IgD-negative memory B cell (primary cell): ENCODE measurements at regions not wholly inside any gene's neighbourhood (a gene's known extent, or its start where the extent isn't known, plus 50 kb on each side); places are given as distances from the start of the nearest gene placed in this dataset.
A peak's percentile ranks its signal among the peaks of the same experiment; 100 is the strongest.

Experiments used
- H3K27ac Mint-ChIP-seq, 3 donors: one replicate each; pipeline ENCODE4 v1.8.0; 2020 to 2022; ENCODE audit warnings: mild to moderate bottlenecking in 3 of 3, mixed read lengths in 3 of 3, moderate library complexity in 1 of 3
- H3K27me3 Mint-ChIP-seq: one replicate; pipeline ENCODE4 v1.8.0; 2021; ENCODE audit warnings: mixed read lengths
- H3K36me3 Mint-ChIP-seq: one replicate; pipeline ENCODE4 v1.8.0; 2020; ENCODE audit warnings: mild to moderate bottlenecking, mixed read lengths
- H3K4me1 Mint-ChIP-seq, 3 donors: one replicate each; pipeline ENCODE4 v1.8.0; 2020 to 2022; ENCODE audit warnings: mixed read lengths in 3 of 3, mild to moderate bottlenecking in 1 of 3
- H3K4me3 Mint-ChIP-seq, 4 donors: one replicate each; pipeline ENCODE4 v1.8.0; 2020 to 2022; ENCODE audit warnings: mild to moderate bottlenecking in 4 of 4, mixed read lengths in 4 of 4, moderate library complexity in 3 of 4
- H3K9me3 Mint-ChIP-seq, 3 donors: one replicate each; pipeline ENCODE4 v1.8.0; 2020 to 2021; ENCODE audit warnings: mixed read lengths in 3 of 3, mild to moderate bottlenecking in 1 of 3

DNA sequence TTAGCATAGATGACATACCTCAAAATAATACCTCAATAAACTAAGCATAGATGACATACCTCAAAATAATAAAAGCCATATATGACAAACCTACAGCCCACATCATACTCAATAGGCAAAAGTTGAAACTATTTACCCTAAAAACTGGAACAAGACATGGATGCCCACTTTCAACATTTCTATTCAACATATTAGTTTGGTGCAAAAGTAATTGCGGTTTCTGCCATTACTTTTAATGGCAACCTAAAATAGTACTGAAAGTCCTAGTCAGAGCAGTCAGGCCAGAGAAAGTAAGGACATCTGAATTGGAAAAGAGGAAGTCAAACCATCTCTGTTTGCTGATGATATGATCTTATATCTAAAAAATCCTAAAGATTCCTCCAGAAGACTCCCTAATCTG is 250.4 kb downstream of the RAB28 start:
- H3K9me3 Mint-ChIP-seq, result peaks cover 7 to 15% (median 12%) of the 10 kb centered on the region in 3 donors
- peaks cover 2% of the 10 kb centered on the region for H3K36me3 Mint-ChIP-seq
- H3K27me3 Mint-ChIP-seq, result no peaks in the 10 kb centered on the region
- H3K4me3 Mint-ChIP-seq, result no peak overlapping the region
- H3K4me1 Mint-ChIP-seq, result peaks cover 0 to 2% (median 0%) of the 10 kb centered on the region in 3 donors
- no peak overlapping the region for H3K27ac Mint-ChIP-seq

DNA sequence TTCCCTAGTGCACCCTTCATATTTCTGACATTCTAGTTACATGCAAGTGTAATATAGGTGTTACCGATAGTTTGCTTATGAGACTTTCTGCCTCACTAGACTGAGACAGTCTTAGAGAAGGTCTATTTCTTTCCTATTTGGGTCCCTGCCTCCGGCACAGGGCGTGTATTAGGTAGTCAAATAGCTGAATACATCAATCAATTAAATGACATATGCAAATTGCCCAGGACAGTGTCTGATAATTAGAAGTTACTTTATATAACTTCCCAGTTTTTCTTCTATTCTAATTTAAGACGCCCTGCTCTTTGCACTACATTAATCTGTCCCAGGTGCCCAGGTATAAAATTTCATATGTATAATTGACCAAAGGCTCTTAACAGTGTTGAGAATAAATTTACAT is 264.2 kb downstream of the RAB28 start:
- Mint-ChIP-seq H3K4me1 (no peaks in the 10 kb centered on the region), H3K36me3 (peaks cover under 1% of the 10 kb centered on the region), H3K27me3 (no peaks in the 10 kb centered on the region), H3K9me3 (peaks cover 0 to 5% (median 2%) of the 10 kb centered on the region in 3 donors), H3K4me3 (no peak overlapping the region), H3K27ac (no peak overlapping the region)

DNA sequence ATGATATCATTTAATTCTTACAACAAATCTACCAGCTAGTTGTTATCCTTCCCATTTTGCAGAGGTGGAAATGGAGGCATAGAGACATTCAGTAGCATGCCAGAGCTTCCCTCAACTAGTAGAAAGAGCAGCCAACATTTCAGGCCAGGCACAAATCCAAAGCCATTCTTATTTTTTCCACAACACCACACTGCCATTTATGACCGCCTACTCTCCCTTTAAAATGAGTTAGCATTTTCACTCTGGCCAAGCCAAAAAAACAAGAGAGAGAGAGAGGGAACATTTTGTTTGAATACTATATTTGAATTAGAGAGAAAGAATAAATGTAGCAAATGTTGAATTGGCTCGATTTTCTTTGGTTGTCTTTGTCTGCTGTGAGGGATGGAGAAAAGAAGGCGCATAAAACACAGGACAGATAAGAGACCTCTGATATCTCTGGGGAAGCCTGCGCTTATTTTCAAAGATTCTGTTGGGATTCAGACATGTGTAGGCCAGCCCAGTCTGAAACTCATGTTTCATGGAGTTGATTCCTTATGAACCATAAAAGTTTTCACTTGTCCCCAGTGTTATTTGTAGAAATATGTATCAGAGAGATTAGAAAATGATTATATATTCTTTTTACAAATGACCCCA is 265.7 kb downstream of the RAB28 start:
- no peak overlapping the region for H3K27ac Mint-ChIP-seq

DNA sequence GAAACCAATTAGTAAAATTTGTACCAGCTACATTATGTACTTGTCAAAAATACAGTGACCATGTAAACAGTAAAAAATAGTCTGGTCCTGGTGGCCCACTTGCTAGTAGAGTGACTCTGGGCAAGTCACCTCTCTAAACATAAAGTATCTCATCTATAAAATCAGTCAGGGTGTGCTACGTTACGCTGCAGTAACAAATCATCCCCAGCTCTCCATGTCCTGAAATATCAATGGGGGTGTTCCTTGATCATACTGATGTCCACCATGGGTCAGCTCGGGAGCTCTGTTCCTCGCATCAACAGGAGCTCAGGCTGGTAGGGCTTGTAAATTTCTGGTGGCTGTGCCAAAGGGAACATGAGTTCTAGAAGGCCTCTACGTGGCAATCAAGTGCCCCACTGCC is 268.6 kb downstream of the RAB28 start:
- Mint-ChIP-seq H3K4me3 (peak overlapping the region in 1 of 4 donors; percentile 5), H3K27me3 (no peaks in the 10 kb centered on the region), H3K9me3 (peaks cover 0 to 5% (median 2%) of the 10 kb centered on the region in 3 donors), H3K27ac (no peak overlapping the region), H3K36me3 (peaks cover 4% of the 10 kb centered on the region), H3K4me1 (peaks cover 0 to 2% (median 0%) of the 10 kb centered on the region in 3 donors)

More for the DNA sequence above, 265.7 kb downstream of the RAB28 start:
- peak overlapping the region in 1 of 4 donors; percentile 17 for H3K4me3 Mint-ChIP-seq
- H3K9me3 Mint-ChIP-seq, result peaks cover 0 to 5% (median 2%) of the 10 kb centered on the region in 3 donors
- H3K4me1 Mint-ChIP-seq, result peaks cover 0 to 1% (median 0%) of the 10 kb centered on the region in 3 donors
- no peaks in the 10 kb centered on the region for H3K27me3 Mint-ChIP-seq
- H3K36me3 Mint-ChIP-seq, result peaks cover 4% of the 10 kb centered on the region

DNA sequence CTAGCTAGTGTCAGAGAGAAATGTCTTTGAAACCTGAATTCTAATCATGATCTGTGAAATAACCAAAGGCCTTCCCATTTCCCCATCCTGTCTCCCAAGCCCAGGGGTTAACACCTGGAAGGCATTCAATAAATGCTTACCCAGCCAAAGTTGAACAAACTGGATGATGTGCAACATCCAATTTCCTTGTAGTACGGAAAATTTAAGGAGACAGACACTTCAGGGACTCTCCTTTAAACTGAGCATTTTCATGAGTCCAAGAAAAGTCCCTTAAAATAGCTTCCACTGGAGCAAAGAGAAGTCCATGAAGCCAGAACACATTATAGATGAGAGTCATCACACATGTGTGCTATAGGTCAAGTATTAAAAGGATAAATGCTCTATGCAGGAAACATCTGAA is 271.2 kb downstream of the RAB28 start:
- no peaks in the 10 kb centered on the region for H3K27me3 Mint-ChIP-seq
- peaks cover 0 to 5% (median 2%) of the 10 kb centered on the region in 3 donors for H3K9me3 Mint-ChIP-seq
- H3K4me3 Mint-ChIP-seq, result no peak overlapping the region
- H3K27ac Mint-ChIP-seq, result no peak overlapping the region
- peaks cover 0 to 2% (median 0%) of the 10 kb centered on the region in 3 donors for H3K4me1 Mint-ChIP-seq
- peaks cover 4% of the 10 kb centered on the region for H3K36me3 Mint-ChIP-seq

- H3K27me3 Mint-ChIP-seq, result no peaks in the 10 kb centered on the region
- H3K4me1 Mint-ChIP-seq, result peaks cover 0 to 2% (median 0%) of the 10 kb centered on the region in 3 donors
- H3K4me3 Mint-ChIP-seq, result no peak overlapping the region
- no peak overlapping the region for H3K27ac Mint-ChIP-seq
- H3K36me3 Mint-ChIP-seq, result peaks cover under 1% of the 10 kb centered on the region
- no peaks in the 10 kb centered on the region for H3K9me3 Mint-ChIP-seq
Measured at GRCh38 chr4:13209600-13209999, 274.5 kb downstream of the RAB28 start.

DNA sequence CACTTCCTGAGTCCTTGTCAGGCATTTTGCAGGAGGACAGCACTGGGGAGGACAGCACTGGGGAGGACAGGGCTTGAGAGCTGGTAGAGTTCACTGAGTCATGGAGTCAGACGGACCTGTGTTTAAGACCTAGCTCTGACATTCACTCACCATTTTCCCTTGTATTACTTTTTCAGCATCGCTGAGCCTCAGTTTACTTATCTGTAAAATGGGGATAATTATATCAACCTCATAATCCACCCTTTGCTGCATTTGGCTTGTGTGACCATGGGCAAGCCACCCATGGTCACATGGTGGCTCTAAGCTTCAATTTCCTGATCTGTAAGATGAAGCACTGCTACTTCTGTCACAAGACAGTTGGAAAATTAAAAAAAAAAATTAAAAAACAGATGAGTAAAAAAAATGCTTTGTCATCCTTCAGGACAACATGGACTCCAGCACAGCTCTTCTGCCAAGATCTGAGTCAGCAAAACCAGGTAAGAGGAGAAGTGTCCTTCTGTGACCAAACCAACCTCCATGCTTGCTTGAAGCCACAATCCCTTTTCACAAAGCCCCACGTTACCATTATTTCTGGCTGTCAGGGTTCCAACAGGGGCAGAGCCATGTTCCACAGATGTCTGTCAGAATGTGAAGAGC is 275.5 kb downstream of the RAB28 start:
- Mint-ChIP-seq H3K9me3 (no peaks in the 10 kb centered on the region), H3K27ac (no peak overlapping the region), H3K4me1 (peaks cover 0 to 1% (median 0%) of the 10 kb centered on the region in 3 donors), H3K36me3 (no peaks in the 10 kb centered on the region), H3K27me3 (no peaks in the 10 kb centered on the region), H3K4me3 (no peak overlapping the region)

GRCh38 chr4:13207226-13207625 is 276.9 kb downstream of the RAB28 start:
- no peak overlapping the region for H3K27ac Mint-ChIP-seq
- H3K9me3 Mint-ChIP-seq, result no peaks in the 10 kb centered on the region
- H3K4me3 Mint-ChIP-seq, result no peak overlapping the region
- no peaks in the 10 kb centered on the region for H3K27me3 Mint-ChIP-seq
- peaks cover 0 to 1% (median 0%) of the 10 kb centered on the region in 3 donors for H3K4me1 Mint-ChIP-seq
- no peaks in the 10 kb centered on the region for H3K36me3 Mint-ChIP-seq

DNA sequence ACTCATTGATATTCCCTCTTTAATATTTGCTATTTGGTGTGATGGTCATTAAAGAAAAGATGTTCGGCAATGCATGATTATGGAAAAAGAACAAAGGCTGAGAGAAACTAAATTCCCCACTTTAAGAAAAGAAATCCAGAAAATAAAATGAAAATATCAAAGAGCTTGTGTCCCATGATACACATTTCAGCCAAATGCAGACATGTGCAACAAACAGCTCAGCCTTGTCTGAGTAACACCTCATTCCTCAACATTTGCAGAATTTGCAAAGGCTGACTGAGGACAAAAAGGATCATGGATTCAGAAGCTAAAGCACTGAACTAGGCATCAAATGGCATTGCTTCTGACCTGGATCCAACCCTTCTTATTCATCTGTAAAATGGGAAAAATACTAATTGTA is 281.0 kb downstream of the RAB28 start:
- Mint-ChIP-seq H3K36me3 (no peaks in the 10 kb centered on the region), H3K4me3 (no peak overlapping the region), H3K4me1 (no peaks in the 10 kb centered on the region), H3K9me3 (no peaks in the 10 kb centered on the region), H3K27ac (no peak overlapping the region), H3K27me3 (no peaks in the 10 kb centered on the region)

GRCh38 chr4:13202701-13203100 is 281.4 kb downstream of the RAB28 start:
- no peaks in the 10 kb centered on the region for H3K27me3 Mint-ChIP-seq
- H3K9me3 Mint-ChIP-seq, result no peaks in the 10 kb centered on the region
- H3K36me3 Mint-ChIP-seq, result no peaks in the 10 kb centered on the region
- no peak overlapping the region for H3K4me3 Mint-ChIP-seq
- no peak overlapping the region for H3K27ac Mint-ChIP-seq
- no peaks in the 10 kb centered on the region for H3K4me1 Mint-ChIP-seq

DNA sequence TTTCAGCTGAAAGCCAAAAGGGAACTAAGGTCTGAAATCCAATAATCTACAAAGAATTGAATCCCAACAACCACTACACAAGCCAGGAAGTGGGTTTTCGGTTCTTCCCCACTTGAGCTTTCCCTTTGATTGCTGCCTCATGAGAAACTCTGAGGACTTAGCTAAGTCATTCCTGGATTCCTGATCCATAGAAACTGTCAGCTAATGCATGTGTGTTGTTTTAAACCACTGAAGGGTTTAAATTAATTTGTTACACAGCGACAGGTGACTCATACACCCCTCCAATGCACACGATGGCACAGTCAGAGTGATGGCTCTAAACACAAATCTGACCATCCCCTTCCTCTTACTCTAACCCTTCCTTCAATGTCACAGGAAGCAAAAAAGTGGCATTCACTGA is 282.9 kb downstream of the RAB28 start:
- Mint-ChIP-seq H3K36me3 (no peaks in the 10 kb centered on the region), H3K4me3 (no peak overlapping the region), H3K27ac (no peak overlapping the region), H3K4me1 (no peaks in the 10 kb centered on the region), H3K9me3 (no peaks in the 10 kb centered on the region), H3K27me3 (no peaks in the 10 kb centered on the region)

- no peak overlapping the region for H3K4me3 Mint-ChIP-seq
- H3K9me3 Mint-ChIP-seq, result peaks cover 0 to 2% (median 0%) of the 10 kb centered on the region in 3 donors
- no peak overlapping the region for H3K27ac Mint-ChIP-seq
Measured at GRCh38 chr4:13196721-13197120, 287.4 kb downstream of the RAB28 start.

DNA sequence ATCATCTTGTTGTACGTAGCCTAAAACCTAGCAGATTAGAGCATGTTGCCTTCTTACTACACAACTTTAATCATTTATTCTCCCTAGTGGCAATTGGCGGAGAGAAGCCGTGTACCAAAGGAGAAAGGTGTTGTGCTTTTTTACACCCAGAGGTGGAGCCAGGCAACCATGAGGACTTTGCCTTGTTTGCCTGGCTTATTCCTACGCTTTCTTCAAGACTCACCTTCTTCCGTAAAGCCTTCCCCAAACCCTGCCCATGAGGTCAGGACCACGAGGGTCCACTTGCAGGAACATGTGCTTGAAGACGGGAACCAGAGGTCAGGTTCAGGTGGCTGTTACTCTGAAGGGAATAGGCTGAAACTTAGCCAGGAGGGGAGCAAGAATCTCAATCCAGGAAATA is 290.5 kb downstream of the RAB28 start:
- Mint-ChIP-seq H3K27ac (no peak overlapping the region), H3K4me1 (no peaks in the 10 kb centered on the region), H3K27me3 (no peaks in the 10 kb centered on the region), H3K36me3 (peaks cover 5% of the 10 kb centered on the region), H3K4me3 (no peak overlapping the region), H3K9me3 (peaks cover 0 to 3% (median 0%) of the 10 kb centered on the region in 3 donors)

More at GRCh38 chr4:13196721-13197120, 287.4 kb downstream of the RAB28 start:
- Mint-ChIP-seq H3K27me3 (no peaks in the 10 kb centered on the region), H3K4me1 (no peaks in the 10 kb centered on the region), H3K36me3 (no peaks in the 10 kb centered on the region)

DNA sequence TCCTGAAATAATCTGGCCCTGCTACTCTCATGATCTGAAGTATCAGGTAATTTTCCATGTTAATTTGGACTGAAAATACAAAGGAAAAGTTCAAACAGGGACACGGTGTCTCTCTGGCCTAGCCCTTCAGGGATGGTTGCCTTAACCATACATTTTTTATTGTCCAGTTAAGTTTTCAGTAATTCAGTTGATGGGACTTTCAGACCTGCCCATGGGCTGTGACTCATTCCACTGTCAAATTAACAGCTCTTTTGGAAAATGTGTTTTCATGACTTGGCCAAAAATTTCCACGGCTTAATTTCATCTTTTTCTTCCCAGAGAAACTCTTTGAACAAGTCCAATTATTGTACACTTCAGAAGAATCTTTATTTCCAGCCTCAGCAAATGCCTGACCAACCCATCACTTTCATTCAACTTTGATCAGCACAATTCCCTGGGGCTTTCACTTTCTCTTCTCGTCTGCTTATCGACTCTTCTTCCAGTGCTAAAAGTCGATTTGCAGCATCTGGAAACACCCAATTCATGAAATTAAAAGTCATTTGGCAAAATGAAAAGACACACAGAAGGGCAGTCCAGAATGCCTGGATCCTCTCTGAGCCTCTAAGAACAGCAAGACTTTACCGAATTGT is 293.9 kb downstream of the RAB28 start:
- H3K27ac Mint-ChIP-seq, result no peak overlapping the region
- H3K4me3 Mint-ChIP-seq, result no peak overlapping the region
- no peaks in the 10 kb centered on the region for H3K4me1 Mint-ChIP-seq
- no peaks in the 10 kb centered on the region for H3K27me3 Mint-ChIP-seq
- H3K9me3 Mint-ChIP-seq, result peaks cover 4 to 11% (median 4%) of the 10 kb centered on the region in 3 donors
- H3K36me3 Mint-ChIP-seq, result peaks cover 5% of the 10 kb centered on the region

- Mint-ChIP-seq H3K4me3 (peak overlapping the region in 1 of 4 donors; percentile 11), H3K27ac (no peak overlapping the region), H3K4me1 (no peaks in the 10 kb centered on the region), H3K9me3 (peaks cover 4 to 9% (median 4%) of the 10 kb centered on the region in 3 donors), H3K27me3 (no peaks in the 10 kb centered on the region), H3K36me3 (no peaks in the 10 kb centered on the region)
Measured at GRCh38 chr4:13184199-13184598, 299.9 kb downstream of the RAB28 start.
